Kidney epithelial cell (primary cell): ENCODE measurements at regions not wholly inside any gene's neighbourhood (a gene's known extent, or its start where the extent isn't known, plus 50 kb on each side); places are given as distances from the start of the nearest gene placed in this dataset.
"Not testable (repeated sequence)": the region's sequence is repeated elsewhere in the genome, so short reads cannot be mapped to it uniquely, and the experiment has no call there.

ENCODE experiments used
- DNase-seq: peaks from one replicate; pipeline ENCODE4 v3.0.0-alpha.2; 2010; ENCODE audit warnings: low read depth
- H3K27me3 ChIP-seq: 2 replicates; pipeline ENCODE4 v1.6.0; 2011; ENCODE audit warnings: low read length; ENCODE audit not compliant: control insufficient read depth, insufficient read depth
- H3K36me3 ChIP-seq: 2 replicates; pipeline ENCODE4 v1.5.1; 2011; ENCODE audit warnings: low read length; ENCODE audit not compliant: control insufficient read depth, insufficient read depth
- H3K4me3 ChIP-seq: 2 replicates; pipeline ENCODE4 v1.5.1; 2011; ENCODE audit warnings: low read depth, mild to moderate bottlenecking, control low read depth, low read length
- TF ChIP-seq, protein P1 (sequence below): IDR thresholded peaks from 2 replicates; pipeline ENCODE4 v1.5.1; 2011; ENCODE audit warnings: mild to moderate bottlenecking, moderate library complexity, low read length, control low read depth, inconsistent platforms; ENCODE audit not compliant: insufficient read depth, poor library complexity, severe bottlenecking

DNA sequence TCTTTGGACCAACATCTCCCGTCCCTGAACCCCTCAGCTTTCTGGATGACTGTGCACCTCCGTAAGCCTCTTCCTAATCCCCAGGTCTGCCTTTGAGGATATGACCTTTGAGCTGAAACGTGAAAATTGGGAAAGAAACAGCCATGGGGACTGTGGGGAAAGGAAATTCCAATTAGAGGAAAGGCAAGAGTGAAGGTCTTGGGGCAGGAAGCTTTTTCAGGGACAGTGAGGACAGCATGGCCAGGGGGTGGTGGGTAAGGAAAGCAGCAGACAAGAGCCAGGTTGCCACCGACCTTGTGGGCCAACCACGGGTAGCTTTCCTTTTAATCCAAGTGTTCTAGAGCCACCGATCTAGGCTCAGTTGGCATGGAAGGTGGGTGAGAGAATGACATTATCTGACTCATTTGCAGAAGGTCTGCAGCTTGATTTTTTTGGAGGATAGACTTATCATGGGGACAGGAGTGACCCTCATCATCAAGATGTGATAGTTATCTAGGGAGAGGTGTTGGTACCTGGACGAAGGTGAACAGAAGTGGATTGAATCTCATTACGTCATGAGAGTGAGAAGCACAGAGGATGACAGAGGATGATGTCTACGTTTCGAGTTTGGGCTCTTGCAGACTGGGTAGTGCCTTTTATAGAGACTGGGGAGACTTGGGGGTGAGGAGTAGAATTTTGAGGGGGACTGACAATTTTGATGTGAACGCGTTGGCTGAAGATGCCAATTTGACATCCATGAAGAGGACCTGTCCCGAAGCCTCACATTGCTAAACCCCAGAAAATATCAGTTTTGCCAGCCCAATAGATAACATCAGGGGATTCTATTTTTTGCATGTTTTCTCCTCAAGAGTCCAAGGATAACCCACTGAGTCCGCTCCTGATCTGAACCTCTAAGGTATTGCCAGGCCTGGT, 136.7 kb upstream of the PEG3 start:
- no peaks in the 10 kb centered on the region for H3K36me3 ChIP-seq
- H3K4me3 ChIP-seq, result no peak overlapping the region
- TF ChIP-seq, protein P1, sequence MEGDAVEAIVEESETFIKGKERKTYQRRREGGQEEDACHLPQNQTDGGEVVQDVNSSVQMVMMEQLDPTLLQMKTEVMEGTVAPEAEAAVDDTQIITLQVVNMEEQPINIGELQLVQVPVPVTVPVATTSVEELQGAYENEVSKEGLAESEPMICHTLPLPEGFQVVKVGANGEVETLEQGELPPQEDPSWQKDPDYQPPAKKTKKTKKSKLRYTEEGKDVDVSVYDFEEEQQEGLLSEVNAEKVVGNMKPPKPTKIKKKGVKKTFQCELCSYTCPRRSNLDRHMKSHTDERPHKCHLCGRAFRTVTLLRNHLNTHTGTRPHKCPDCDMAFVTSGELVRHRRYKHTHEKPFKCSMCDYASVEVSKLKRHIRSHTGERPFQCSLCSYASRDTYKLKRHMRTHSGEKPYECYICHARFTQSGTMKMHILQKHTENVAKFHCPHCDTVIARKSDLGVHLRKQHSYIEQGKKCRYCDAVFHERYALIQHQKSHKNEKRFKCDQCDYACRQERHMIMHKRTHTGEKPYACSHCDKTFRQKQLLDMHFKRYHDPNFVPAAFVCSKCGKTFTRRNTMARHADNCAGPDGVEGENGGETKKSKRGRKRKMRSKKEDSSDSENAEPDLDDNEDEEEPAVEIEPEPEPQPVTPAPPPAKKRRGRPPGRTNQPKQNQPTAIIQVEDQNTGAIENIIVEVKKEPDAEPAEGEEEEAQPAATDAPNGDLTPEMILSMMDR, result no peak
- no peak for DNase-seq
- H3K27me3 ChIP-seq, result no peaks in the 10 kb centered on the region

GRCh38 chr19:56978023-56978565, 137.6 kb upstream of the PEG3 start:
- H3K27me3 ChIP-seq, result no peaks in the 10 kb centered on the region
- no peaks in the 10 kb centered on the region for H3K36me3 ChIP-seq
- no peak overlapping the region for H3K4me3 ChIP-seq
- TF ChIP-seq, protein P1, result no peak
- no peak for DNase-seq

DNA sequence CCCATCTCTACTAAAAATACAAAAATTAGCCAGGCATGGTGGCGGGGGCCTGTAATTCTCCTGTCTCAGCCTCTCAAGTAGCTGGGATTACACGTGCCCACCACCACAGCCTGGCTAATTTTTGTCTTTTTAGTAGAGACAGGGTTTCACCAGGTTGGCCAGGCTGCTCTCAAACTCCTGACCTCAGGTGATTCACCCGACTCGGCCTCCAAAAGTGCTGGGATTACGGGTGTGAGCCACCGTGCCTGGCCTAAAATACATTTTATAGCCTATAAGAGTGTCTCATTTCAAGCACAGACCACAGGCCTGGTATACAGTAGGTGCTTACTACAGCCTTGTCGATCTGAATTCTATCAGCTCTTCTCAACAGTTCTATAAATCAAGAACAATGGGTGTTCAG, 139.5 kb upstream of the USP29 start:
- H3K4me3 ChIP-seq, DNase-seq, H3K36me3 ChIP-seq, H3K27me3 ChIP-seq: not testable (repeated sequence)

- Histone ChIP-seq H3K27me3 (no peaks in the 10 kb centered on the region), H3K36me3 (no peaks in the 10 kb centered on the region), H3K4me3 (no peak overlapping the region)
- TF ChIP-seq, protein P1, result no peak
- no peak for DNase-seq
Measured at GRCh38 chr19:56980906-56981305, 138.9 kb upstream of the USP29 start.

- not testable (repeated sequence) for H3K27me3 ChIP-seq, H3K4me3 ChIP-seq, H3K36me3 ChIP-seq, DNase-seq
Measured at GRCh38 chr19:56981440-56981839, 138.3 kb upstream of the USP29 start.

- no peaks in the 10 kb centered on the region for H3K36me3 ChIP-seq
- TF ChIP-seq, protein P1, result no peak
- H3K27me3 ChIP-seq, result no peaks in the 10 kb centered on the region
- H3K4me3 ChIP-seq, result no peak overlapping the region
- DNase-seq, result no peak
Measured at GRCh38 chr19:56983171-56983570, 136.6 kb upstream of the USP29 start.

- no peak for DNase-seq
- TF ChIP-seq, protein P1, result no peak
- no peaks in the 10 kb centered on the region for H3K36me3 ChIP-seq
Measured at GRCh38 chr19:56983804-56984203, 136.0 kb upstream of the USP29 start.

More at GRCh38 chr19:56983804-56984203, 136.0 kb upstream of the USP29 start:
- Histone ChIP-seq H3K27me3 (no peaks in the 10 kb centered on the region), H3K4me3 (no peak overlapping the region)
